ACC112 (cell line): ENCODE measurements at regions not wholly inside any gene's neighbourhood (a gene's known extent, or its start where the extent isn't known, plus 50 kb on each side); places are given as distances from the start of the nearest gene placed in this dataset.

ENCODE experiments used
- H2AFZ ChIP-seq: fragments of 200-600 bp; sonication (generic); one replicate; pipeline ENCODE4 v1.6.0; 2017; ENCODE audit warnings: antibody characterized with exemption, low read length; ENCODE audit not compliant: unreplicated experiment
- H3K27ac ChIP-seq: fragments of 200-600 bp; sonication (generic); 2 replicates; pipeline ENCODE4 v1.5.1; 2014; ENCODE audit warnings: low read depth, mild to moderate bottlenecking, antibody characterized with exemption, low read length, moderate library complexity
- H3K27me3 ChIP-seq: fragments of 200-600 bp; sonication (generic); 2 replicates; pipeline ENCODE4 v1.6.1; 2014; ENCODE audit warnings: mild to moderate bottlenecking, antibody characterized with exemption, low read length, moderate library complexity, mixed read lengths; ENCODE audit not compliant: insufficient read depth
- H3K36me3 ChIP-seq: fragments of 200-600 bp; sonication (generic); 2 replicates; pipeline ENCODE4 v1.6.1; 2016; ENCODE audit warnings: mild to moderate bottlenecking, antibody characterized with exemption, low read length, moderate library complexity, mixed read lengths; ENCODE audit not compliant: insufficient read depth
- H3K4me1 ChIP-seq: fragments of 200-600 bp; sonication (generic); one replicate; pipeline ENCODE4 v1.6.1; 2016; ENCODE audit warnings: low read length, mixed read lengths; ENCODE audit not compliant: insufficient read depth, unreplicated experiment, control insufficient read depth
- H3K4me3 ChIP-seq: fragments of 200-600 bp; sonication (generic); 2 replicates; pipeline ENCODE4 v1.5.1; 2014; ENCODE audit warnings: mild to moderate bottlenecking, low read depth, low read length
- H3K79me2 ChIP-seq: fragments of 200-600 bp; sonication (generic); one replicate; pipeline ENCODE4 v1.6.0; 2016; ENCODE audit warnings: low read length; ENCODE audit not compliant: control insufficient read depth, unreplicated experiment, insufficient read depth

- Histone ChIP-seq H2AFZ (no peak overlapping the region), H3K27ac (peak overlapping the region; percentile 97)
Measured at GRCh38 chr5:53358794-53359193, 121.6 kb upstream of the FST start.

GRCh38 chr5:53359916-53360517 lies 120.4 kb upstream of the FST start:
- Histone ChIP-seq H2AFZ (peak overlapping the region; percentile 76), H3K27me3 (no peaks in the 10 kb centered on the region), H3K4me3 (peak overlapping the region; percentile 29), H3K27ac (peak overlapping the region; percentile 97), H3K36me3 (no peaks in the 10 kb centered on the region), H3K4me1 (peaks cover 73% of the 10 kb centered on the region), H3K79me2 (no peaks in the 10 kb centered on the region)

More at GRCh38 chr5:53358794-53359193, 121.6 kb upstream of the FST start:
- Histone ChIP-seq H3K79me2 (no peaks in the 10 kb centered on the region), H3K4me3 (no peak overlapping the region), H3K4me1 (peaks cover 64% of the 10 kb centered on the region), H3K36me3 (no peaks in the 10 kb centered on the region), H3K27me3 (no peaks in the 10 kb centered on the region)

GRCh38 chr5:53360811-53361210 lies 119.6 kb upstream of the FST start:
- H3K4me1 ChIP-seq, result peaks cover 70% of the 10 kb centered on the region
- peak overlapping the region; percentile 76 for H2AFZ ChIP-seq
- no peaks in the 10 kb centered on the region for H3K27me3 ChIP-seq
- no peak overlapping the region for H3K4me3 ChIP-seq
- no peaks in the 10 kb centered on the region for H3K36me3 ChIP-seq
- peak overlapping the region; percentile 97 for H3K27ac ChIP-seq
- H3K79me2 ChIP-seq, result no peaks in the 10 kb centered on the region

- no peak overlapping the region for H2AFZ ChIP-seq
- no peaks in the 10 kb centered on the region for H3K27me3 ChIP-seq
- H3K36me3 ChIP-seq, result no peaks in the 10 kb centered on the region
- peaks cover 73% of the 10 kb centered on the region for H3K4me1 ChIP-seq
- H3K27ac ChIP-seq, result peak overlapping the region; percentile 97
- H3K4me3 ChIP-seq, result no peak overlapping the region
- no peaks in the 10 kb centered on the region for H3K79me2 ChIP-seq
Measured at GRCh38 chr5:53361708-53362107, 118.7 kb upstream of the FST start.

GRCh38 chr5:53362521-53362941 lies 117.9 kb upstream of the FST start:
- Histone ChIP-seq H3K27ac (peak overlapping the region; percentile 97), H3K79me2 (no peaks in the 10 kb centered on the region), H3K36me3 (no peaks in the 10 kb centered on the region), H3K4me1 (peaks cover 74% of the 10 kb centered on the region), H2AFZ (no peak overlapping the region), H3K4me3 (no peak overlapping the region), H3K27me3 (no peaks in the 10 kb centered on the region)

- no peak overlapping the region for H3K4me3 ChIP-seq
- peak overlapping the region; percentile 40 for H2AFZ ChIP-seq
- H3K27me3 ChIP-seq, result no peaks in the 10 kb centered on the region
- H3K4me1 ChIP-seq, result peaks cover 66% of the 10 kb centered on the region
- H3K27ac ChIP-seq, result peak overlapping the region; percentile 97
- no peaks in the 10 kb centered on the region for H3K79me2 ChIP-seq
- H3K36me3 ChIP-seq, result no peaks in the 10 kb centered on the region
Measured at GRCh38 chr5:53364061-53364460, 116.4 kb upstream of the FST start.

- H3K79me2 ChIP-seq, result no peaks in the 10 kb centered on the region
- no peaks in the 10 kb centered on the region for H3K36me3 ChIP-seq
- peaks cover 46% of the 10 kb centered on the region for H3K4me1 ChIP-seq
- peak overlapping the region; percentile 88 for H3K27ac ChIP-seq
- no peaks in the 10 kb centered on the region for H3K27me3 ChIP-seq
- no peak overlapping the region for H3K4me3 ChIP-seq
- peak overlapping the region; percentile 47 for H2AFZ ChIP-seq
Measured at GRCh38 chr5:53366245-53366644, 114.2 kb upstream of the FST start.

- Histone ChIP-seq H3K36me3 (no peaks in the 10 kb centered on the region), H3K4me1 (peaks cover 34% of the 10 kb centered on the region), H3K79me2 (no peaks in the 10 kb centered on the region), H2AFZ (no peak overlapping the region), H3K27ac (no peak overlapping the region), H3K4me3 (no peak overlapping the region), H3K27me3 (no peaks in the 10 kb centered on the region)
Measured at GRCh38 chr5:53367727-53368126, 112.7 kb upstream of the FST start.

- Histone ChIP-seq H3K27ac (no peak overlapping the region), H2AFZ (no peak overlapping the region), H3K79me2 (no peaks in the 10 kb centered on the region), H3K4me1 (peaks cover 31% of the 10 kb centered on the region), H3K4me3 (no peak overlapping the region), H3K27me3 (no peaks in the 10 kb centered on the region), H3K36me3 (no peaks in the 10 kb centered on the region)
Measured at GRCh38 chr5:53368516-53368915, 111.9 kb upstream of the FST start.

GRCh38 chr5:53368966-53369605 lies 111.3 kb upstream of the FST start:
- Histone ChIP-seq H3K27ac (no peak overlapping the region), H3K4me3 (no peak overlapping the region), H3K4me1 (peaks cover 29% of the 10 kb centered on the region), H3K79me2 (no peaks in the 10 kb centered on the region), H2AFZ (no peak overlapping the region), H3K27me3 (no peaks in the 10 kb centered on the region), H3K36me3 (no peaks in the 10 kb centered on the region)

GRCh38 chr5:53369681-53370080 lies 110.7 kb upstream of the FST start:
- Histone ChIP-seq H2AFZ (no peak overlapping the region), H3K27ac (no peak overlapping the region), H3K36me3 (no peaks in the 10 kb centered on the region), H3K4me1 (peaks cover 24% of the 10 kb centered on the region), H3K4me3 (no peak overlapping the region), H3K27me3 (no peaks in the 10 kb centered on the region), H3K79me2 (no peaks in the 10 kb centered on the region)
